GM18858 (cell line): ENCODE measurements at regions not wholly inside any gene's neighbourhood (a gene's known extent, or its start where the extent isn't known, plus 50 kb on each side); places are given as distances from the start of the nearest gene placed in this dataset.

Experiments
- ATAC-seq: cut with Tn5 transposase; IDR thresholded peaks from one replicate; pipeline ENCODE4 v1.9.1; 2021; ENCODE audit not compliant: unreplicated experiment

GRCh38 chr21:25384782-25385181, 222.5 kb downstream of the MRPL39 start:
- no peak for ATAC-seq

GRCh38 chr21:25383545-25383944, 223.7 kb downstream of the MRPL39 start:
- no peak for ATAC-seq

DNA sequence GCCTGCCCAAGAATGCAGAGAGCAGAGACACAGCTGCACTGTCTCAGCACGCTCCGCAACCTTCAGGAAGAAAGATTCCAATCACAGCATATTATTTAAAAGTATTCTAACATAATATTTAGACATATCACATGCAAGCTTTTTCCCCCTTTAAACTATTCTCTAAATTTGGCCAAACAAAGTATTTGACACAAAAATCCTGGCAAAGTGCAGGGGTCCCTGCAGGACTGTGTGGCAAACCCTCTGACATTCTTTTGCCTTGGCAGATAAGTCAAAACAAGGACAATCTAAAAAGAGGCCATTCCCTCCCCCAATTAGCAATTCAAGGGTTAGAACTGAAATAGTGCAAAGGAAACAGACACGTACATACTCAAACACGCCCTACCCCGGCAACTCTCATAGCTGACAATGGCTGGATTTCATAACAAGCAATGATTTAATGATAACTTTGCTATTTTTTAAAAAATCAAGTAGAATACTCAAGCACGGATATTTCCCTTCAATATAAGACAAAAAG, 225.3 kb downstream of the MRPL39 start:
- no peak for ATAC-seq

DNA sequence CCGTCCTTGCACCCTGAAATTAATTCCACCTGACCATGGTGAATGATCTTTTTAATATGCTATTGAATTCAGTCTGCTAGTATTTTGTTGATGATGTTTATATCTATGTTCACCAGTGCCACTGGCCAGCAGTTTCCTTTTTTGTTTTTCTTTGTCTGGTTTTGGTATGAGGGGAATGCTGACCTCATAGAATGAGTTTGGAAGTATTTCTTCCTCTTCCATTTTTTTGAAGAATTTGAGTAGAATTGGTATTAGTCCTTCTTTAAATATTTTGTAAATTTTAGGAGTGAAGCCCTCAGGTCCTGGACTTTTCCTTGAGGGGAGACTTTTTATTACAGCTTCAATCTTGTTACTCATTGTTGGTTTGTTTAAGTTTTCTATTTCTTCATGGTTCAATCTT, 231.6 kb downstream of the MRPL39 start:
- ATAC-seq, result no peak

DNA sequence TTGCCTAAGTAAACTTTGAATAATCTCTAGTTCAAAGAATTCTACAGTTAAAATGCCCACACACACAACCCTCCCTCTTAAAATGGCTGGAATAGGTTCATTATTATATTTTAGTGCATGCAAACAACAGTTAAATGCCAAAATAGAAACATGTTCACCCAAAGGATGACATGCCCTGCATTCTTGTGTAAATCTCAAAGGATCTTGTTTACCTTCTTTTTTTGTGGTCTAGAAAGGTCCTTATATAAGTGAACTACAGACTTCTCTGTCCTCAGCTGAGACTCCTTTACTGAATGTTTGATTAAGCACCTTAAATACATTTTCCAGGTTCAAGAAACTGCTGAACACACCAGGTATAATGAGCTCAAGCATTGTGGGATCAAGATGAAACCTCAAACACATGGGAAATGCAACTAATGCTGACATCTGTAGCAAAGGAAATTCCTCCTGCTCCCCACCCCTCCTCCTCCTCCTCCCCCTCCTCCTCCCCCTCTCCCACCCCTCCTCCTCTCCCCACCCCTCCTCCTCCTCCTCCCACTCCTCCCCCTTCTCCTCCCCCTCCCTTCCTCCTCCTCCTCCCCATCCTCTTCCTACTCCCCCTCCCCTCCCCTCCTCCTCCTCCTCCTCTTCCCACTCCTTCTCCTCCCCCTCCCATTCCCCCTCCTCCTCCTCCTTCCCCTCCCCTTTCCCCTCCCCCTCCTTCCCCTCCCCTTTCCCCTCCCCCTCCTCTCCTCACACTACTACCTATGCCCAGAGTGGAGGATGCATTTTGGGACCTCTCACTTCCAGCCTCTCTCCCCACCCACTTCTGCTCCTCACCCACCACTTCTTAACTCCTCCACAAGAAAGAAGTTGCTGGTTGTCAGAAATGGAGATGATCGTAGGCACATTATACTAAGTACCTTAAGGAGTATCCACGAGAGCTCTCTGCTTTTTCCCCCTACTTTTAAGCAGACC, 233.9 kb downstream of the MRPL39 start:
- no peak for ATAC-seq

- no peak for ATAC-seq
Measured at GRCh38 chr21:25371841-25372425, 235.3 kb downstream of the MRPL39 start.

DNA sequence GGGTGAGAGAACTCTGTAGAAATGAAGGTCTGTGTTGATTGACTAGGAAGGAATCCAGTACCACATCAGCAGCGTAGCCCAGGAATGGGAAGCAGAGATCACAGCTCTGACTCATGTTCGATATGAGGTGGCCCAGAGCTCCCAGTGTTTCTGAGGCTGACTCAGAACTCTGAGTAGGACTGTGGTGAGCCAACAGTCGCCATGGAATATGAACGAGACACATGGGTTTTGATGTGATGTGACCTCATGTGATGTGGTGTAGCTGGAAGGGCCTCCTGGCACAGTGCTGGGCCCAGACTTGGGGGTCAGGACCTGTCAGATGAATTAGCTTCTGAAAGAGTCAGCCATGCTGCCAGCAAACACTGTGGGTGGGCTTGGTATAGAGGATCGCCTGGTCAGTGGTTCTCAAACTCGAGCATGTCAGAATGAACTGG, 237.0 kb downstream of the MRPL39 start:
- no peak for ATAC-seq

DNA sequence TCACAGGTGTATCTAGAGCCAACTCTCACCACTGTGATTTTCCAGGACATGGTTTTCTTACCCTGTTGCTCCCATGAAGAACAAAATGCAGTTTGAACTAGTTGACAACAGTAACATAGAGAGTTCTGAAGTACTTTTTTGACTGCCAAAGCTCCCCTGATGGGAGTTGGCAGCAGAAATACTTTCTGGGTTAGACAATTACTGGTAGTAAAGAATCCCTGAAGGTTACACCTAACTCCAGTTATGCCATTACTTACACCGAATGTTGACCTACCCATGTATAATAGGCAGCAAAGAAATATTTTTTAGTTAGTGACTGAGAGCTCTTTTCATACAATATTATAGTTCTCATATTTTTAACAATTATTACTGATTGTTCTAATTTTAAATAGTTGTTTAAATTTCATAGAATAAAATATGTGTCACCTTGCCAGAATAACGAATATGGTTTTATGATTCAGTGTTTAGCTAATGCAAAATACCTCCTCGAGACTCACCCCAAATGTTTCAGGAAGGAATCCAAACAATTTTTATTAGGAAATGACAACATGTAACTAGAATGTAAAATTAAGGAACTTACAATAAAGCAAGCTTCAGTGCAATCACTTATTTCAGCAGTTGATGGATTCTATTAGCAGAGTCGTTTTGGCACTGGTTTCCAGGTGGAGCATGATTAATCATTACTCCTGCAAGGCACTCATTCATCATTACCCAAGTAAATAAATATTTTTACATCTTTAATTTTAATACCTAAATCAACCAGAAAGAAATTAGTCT, 237.6 kb downstream of the MRPL39 start:
- ATAC-seq, result no peak

GRCh38 chr21:25368531-25368930, 238.8 kb downstream of the MRPL39 start:
- no peak for ATAC-seq

DNA sequence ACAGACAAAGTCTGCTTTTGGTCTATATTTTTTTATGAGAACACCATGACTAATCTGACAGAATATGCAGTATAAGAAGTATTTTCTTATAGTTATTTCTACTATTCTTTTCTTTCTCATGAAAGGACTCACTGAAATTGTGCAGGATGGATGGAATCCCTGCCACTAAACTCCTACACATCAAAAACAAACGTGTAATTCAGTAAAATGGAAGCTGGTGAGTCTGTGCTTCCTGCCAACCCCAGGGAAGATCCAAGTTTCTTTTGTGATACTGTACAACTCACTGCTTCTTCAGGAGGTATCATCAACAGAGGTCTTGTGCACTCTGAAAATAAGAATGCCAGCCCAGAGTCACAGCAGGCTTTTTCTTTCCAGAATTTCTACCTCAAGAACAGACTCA, 241.2 kb downstream of the MRPL39 start:
- no peak for ATAC-seq

GRCh38 chr21:25362375-25363267, 244.7 kb downstream of the MRPL39 start:
- no peak for ATAC-seq

DNA sequence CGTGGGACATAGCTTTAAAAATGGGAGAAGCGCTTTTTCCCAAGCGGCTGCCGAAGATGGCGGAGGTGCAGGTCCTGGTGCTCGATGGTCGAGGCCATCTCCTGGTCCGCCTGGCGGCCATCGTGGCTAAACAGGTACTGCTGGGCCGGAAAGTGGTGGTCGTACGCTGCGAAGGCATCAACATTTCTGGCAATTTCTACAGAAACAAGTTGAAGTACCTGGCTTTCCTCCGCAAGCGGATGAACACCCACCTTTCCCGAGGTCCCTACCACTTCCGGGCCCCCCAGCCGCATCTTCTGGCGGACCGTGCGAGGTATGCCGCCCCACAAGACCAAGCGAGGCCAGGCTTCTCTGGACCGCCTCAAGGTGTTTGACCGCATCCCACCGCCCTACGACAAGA, 245.5 kb downstream of the MRPL39 start:
- ATAC-seq, result no peak

DNA sequence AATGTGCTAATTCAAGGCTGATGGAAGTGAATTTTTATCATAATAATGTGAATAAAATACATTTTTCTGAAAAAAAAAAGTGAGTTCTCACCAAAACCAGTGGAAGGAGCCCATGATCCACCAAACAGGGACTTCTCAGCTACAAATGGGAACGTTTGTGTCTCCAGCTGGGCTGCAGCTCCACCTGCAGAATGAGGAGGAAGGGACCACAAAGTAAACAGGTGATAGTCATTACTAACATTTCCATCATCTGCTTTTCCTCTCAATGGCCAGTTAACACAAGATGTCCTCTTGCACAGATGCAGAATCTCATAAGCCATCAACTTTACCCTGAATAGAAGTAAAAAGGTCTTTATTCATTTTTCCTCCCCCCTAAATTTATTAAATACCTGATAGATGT, 246.2 kb downstream of the MRPL39 start:
- ATAC-seq, result no peak

DNA sequence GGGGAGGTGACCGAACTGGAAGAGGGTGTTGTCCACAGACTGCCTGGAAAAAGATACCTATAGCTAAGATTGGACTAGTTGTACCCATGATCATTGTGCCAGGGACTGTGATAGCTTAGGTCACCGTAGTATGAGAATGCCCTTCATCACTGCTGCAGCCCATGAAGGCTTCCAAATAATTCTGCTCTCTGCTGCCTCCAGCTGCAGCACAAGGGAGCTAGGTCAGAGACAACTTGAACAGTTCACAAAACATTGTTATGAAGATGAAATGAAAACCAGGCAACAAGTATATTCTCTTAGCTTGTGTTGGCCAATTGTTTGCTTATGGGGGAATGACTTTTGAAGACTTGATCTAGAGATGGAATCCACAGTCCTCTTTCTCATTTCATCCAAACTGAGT, 246.7 kb downstream of the MRPL39 start:
- no peak for ATAC-seq

- no peak for ATAC-seq
Measured at GRCh38 chr21:25359724-25360123, 247.6 kb downstream of the MRPL39 start.

- ATAC-seq, result no peak
Measured at GRCh38 chr21:25350056-25350455, 257.2 kb downstream of the MRPL39 start.

- no peak for ATAC-seq
Measured at GRCh38 chr21:25343774-25344545, 263.3 kb downstream of the MRPL39 start.

DNA sequence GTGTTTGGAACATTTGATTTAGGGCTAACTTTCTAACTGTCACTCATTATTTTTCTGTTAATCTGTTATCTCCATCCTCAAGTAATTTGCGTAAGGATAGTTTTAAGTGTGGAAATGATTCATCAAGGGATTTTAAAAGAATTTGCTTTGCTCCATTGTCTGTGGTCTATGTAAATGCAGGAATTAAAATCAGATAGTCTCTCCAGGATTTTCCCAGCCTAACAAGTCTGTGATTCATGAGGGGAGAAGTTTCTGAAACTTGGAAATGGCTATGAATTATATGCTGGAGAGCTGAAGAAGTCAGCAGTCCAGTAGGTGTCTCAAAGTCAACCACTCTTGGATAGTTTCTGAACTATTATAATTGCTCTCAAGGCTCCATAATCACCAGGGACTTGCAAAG, 264.5 kb downstream of the MRPL39 start:
- ATAC-seq, result no peak

- no peak for ATAC-seq
Measured at GRCh38 chr21:25341981-25342380, 265.3 kb downstream of the MRPL39 start.

DNA sequence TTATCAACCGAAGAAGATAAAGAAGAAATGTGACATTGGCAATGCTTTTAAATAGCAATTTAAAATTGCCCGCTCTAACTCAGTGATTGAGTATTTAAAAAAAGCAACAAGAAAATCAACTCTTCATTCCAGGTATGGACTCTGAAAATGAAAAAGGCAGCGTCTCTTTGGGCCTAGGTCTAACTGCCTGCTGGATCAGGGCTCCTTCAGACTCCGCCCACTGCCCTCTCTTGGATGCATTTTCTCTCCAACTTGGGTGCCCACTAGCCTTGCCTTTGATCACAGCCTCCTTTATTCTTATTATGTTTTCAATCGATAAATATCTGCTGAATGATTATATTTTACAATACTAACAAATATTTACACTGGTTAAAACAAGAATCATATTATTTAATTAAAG, 268.9 kb downstream of the MRPL39 start:
- ATAC-seq, result no peak
